Astrocyte of the spinal cord (primary cell): ENCODE measurements at regions not wholly inside any gene's neighbourhood (a gene's known extent, or its start where the extent isn't known, plus 50 kb on each side); places are given as distances from the start of the nearest gene placed in this dataset.

Source experiments
- DNase-seq: peaks from one replicate; pipeline ENCODE4 v3.0.0; 2011; ENCODE audit warnings: low read depth, low spot score
- H3K4me3 ChIP-seq: 2 replicates; pipeline ENCODE4 v1.5.1; 2011; ENCODE audit warnings: low read depth, mild to moderate bottlenecking, low read length, moderate library complexity
- CTCF ChIP-seq: IDR thresholded peaks from 2 replicates; pipeline ENCODE4 v1.5.1; 2012; ENCODE audit warnings: low read depth, mild to moderate bottlenecking, low read length, inconsistent platforms
- in situ Hi-C: cut with HindIII; loops from 2 replicates; pipeline ENCODE4 v1.10.0; 2017; ENCODE audit warnings: low sequenced_read_pairs

- no peak for TF ChIP-seq CTCF
- in situ Hi-C loops = no loop called here
- no peak for DNase-seq
- H3K4me3 ChIP-seq = no peak overlapping the region
These were observed 54.0 kb upstream of the LINC00305 start for GRCh38 chr18:64202863-64203262.

GRCh38 chr18:64202210-64202836 is 53.4 kb upstream of the LINC00305 start:
- no peak for DNase-seq
- in situ Hi-C loops = no loop called here
- no peak overlapping the region for H3K4me3 ChIP-seq
- TF ChIP-seq CTCF = no peak

GRCh38 chr18:64201781-64202180 is 52.9 kb upstream of the LINC00305 start:
- no peak overlapping the region for H3K4me3 ChIP-seq
- no peak for DNase-seq
- no peak for TF ChIP-seq CTCF
- in situ Hi-C loops = no loop called here

GRCh38 chr18:64199581-64199980 is 50.7 kb upstream of the LINC00305 start:
- no peak overlapping the region for H3K4me3 ChIP-seq
- no peak for TF ChIP-seq CTCF
- in situ Hi-C loops = no loop called here
- DNase-seq = no peak
